Mammary epithelial cell (primary cell): ENCODE measurements at regions not wholly inside any gene's neighbourhood (a gene's known extent, or its start where the extent isn't known, plus 50 kb on each side); places are given as distances from the start of the nearest gene placed in this dataset.

ENCODE experiments used
- CTCF ChIP-seq, 2 donors: IDR thresholded peaks in 1 of 2; conservative IDR thresholded peaks in 1 of 2; 2 replicates each; pipeline ENCODE4 v1.5.1; 2011 to 2012; ENCODE audit warnings: inconsistent platforms in 2 of 2, low read length in 2 of 2, mild to moderate bottlenecking in 2 of 2, control low read depth in 1 of 2, low read depth in 1 of 2; ENCODE audit not compliant: insufficient read depth in 1 of 2; ENCODE audit errors: extremely low read depth in 1 of 2
- EZH2 ChIP-seq: IDR thresholded peaks from 2 replicates; pipeline ENCODE4 v1.6.1; 2012; ENCODE audit warnings: low read length, inconsistent platforms, borderline replicate concordance

GRCh38 chr22:48372390-48372789, 1455.3 kb downstream of the BRD1 start:
- TF ChIP-seq CTCF (conservative IDR thresholded peaks at IDR 0.05 in 1 of 2, IDR thresholded peaks at IDR 0.05 in 1 of 2; ENCODE audit: extremely low read depth in 1 of 2, insufficient read depth in 1 of 2, low read depth in 1 of 2, low read length in 2 of 2) (no peak), EZH2 (no peak)
